GM21619 (cell line): ENCODE measurements at regions not wholly inside any gene's neighbourhood (a gene's known extent, or its start where the extent isn't known, plus 50 kb on each side); places are given as distances from the start of the nearest gene placed in this dataset.

Experiments
- ATAC-seq: cut with Tn5 transposase; IDR thresholded peaks from one replicate; pipeline ENCODE4 v1.9.1; 2021; ENCODE audit not compliant: unreplicated experiment

DNA sequence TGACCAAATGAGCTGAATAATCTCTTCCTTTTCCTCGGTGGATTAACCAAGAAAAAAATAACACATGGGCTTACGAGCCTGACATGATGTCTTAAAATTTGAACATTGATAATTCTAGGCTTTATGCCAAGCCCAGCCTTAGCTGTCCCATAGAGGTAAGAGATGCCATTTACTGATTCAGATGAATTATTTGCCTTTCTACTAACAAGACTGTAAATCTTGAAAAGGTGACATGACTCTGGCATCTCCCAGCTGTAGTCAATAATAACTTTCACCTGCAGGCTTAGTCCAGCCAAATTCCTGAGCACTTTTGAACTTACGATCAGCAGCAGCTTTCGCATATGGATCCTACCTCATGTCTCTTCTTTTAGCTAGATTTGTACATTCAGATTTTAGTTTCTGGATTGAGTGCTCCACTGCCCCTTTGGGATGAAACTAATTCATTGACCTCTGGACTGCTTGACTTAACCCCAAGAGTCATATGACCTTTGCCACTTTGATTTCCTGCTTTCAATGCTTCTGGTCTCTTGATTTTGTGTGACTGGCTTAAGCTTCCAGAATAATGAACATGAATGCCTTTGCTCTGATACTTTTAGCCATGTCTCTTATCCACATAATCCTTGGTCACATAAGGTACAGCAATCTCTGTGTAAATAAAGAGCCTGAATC, 876.4 kb upstream of the SLIT2 start:
- no peak for ATAC-seq

DNA sequence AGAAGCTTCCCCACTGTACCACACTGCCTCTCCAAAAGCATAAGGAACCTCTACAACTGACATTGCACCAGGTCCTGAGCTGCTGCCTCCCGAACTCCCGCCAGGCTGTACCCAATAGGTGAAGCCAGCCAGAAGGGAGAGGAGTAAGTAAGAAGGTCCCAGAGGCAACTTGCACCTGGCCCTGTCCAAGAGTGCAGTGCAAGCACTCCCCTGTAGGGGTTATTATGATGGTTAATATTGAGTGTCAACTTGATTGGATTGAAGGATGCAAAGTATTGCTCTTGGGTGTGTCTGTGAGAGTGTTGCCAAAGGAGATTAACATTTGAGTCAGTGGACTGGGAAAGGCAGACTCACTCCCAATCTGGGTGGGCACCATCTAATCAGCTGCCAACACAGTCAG, 879.3 kb upstream of the SLIT2 start:
- no peak for ATAC-seq

DNA sequence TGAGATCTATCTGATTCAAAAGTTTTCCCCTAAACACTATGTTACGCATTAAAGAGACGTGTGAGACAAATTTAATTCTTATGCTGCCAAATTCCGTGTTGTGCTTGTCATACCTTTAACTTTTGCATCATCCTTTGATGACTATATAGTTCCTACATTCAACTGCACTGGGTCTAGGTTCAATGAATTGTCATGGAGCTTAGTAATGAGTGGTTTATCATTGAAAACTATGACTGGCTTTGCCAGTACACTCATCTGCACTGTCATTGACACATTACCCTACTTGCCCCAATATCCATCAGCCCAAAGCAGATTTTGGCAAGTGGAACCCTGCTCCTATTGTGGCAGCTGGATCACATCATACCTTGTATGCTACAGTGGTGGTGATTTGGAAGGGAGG, 882.9 kb upstream of the SLIT2 start:
- no peak for ATAC-seq

DNA sequence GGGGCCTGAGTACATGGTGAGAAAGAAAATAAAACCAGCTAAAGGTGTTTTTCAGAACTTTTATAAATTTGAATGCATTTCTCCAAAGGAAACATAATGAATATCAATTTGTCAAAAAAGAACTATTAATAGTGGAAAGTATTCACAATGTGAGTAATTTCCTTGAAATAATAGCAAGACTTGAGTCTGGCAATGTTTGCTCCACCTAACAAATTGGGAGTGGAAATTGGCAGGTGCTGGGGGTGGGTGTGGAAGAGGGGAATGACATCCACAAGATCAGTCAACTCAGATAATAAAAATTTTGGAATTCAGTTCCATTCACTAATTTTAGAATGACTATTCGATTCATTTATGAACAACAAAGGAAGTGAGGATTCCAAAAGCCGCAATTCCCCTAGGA, 884.8 kb upstream of the SLIT2 start:
- no peak for ATAC-seq

DNA sequence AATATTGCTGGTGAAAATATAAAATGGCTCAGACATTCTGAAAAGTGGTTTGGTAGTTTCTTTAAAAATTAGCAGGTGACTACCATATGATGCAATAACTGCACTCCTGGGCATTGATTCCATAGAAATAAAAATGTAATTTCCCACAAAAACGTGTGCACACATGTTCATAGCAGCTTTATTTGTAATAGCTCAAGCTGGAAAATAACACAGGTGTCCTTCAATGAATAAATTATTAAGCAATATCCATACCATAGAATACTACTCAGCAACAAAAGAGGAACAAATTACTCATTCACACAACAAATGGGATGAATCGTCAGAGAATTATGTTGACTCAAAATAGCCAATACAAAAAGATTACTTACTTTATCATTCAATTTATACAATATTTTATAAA, 893.7 kb upstream of the SLIT2 start:
- ATAC-seq = no peak

DNA sequence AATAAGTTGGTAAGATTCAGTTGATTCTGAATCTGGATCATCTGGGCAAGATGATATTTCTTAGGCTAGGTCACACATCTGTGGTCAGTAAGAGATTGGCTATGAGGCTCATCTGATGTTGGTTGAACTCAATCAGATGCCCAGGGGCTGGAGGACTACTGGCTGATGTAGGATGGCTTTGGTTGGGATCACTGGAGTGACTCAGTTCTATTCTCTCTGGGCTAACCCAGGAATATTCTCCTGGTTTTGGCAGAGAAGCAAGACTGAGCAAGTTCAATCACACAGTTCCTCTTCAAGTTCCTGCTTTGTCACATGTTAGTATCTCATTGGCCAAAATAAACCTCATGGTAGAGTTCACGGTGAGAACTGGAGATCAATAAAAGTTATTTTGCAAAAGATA, 902.3 kb upstream of the SLIT2 start:
- no peak for ATAC-seq

DNA sequence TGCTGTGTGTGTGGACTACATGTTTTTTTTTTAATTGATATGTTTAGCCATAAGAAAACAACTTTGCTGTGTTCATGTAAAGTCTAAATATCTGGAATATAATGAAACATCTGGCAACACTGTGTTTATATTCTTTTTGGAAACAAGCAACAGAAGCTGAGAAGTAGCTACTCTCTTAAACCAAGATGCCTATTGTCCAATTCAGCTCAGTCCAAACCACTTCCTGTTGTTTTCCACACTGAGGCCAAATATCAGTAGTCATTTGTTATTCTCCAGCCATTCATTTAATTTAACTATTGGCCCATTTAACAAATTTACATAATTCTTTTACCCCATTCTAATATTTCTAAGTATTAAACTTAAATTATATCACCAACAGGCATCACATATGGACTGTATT, 903.0 kb upstream of the SLIT2 start:
- ATAC-seq = no peak

DNA sequence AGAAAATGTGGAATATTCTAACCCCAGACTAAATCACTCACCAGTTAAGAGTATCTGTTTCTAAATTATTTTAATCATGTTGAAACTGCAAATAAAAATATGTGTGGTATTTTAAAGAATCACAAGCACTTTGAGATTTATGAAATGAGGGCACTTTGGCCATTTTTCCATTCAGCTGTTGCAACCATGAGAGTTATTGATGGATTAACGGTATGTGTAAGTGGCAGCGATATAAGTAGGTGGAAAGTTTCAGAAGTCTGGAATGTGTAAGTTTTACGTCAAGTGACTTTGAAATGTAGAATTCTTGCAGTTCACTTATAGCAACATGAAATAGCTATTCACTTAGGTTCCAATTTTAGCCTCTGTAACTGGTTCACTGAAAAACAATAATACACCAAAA, 905.1 kb upstream of the SLIT2 start:
- ATAC-seq = no peak

DNA sequence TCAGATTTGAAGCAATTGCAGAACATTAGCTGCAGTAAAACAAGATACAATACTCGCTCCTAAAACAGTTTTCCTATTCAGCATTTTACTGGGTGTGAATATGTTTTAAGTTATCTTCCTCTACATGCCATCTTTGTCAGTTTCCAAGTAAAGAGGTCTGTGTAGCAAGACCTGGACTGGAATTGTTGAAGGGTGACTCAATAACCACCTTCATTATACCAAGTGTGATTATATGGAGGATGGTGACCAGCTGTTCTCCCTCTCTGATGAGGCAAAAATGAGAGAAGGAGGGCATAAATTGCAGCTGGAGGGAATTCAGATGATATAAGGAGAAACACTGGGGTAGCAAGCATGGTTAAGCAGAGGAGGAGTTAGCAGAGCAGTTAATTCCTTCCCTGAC, 922.1 kb upstream of the SLIT2 start:
- no peak for ATAC-seq

DNA sequence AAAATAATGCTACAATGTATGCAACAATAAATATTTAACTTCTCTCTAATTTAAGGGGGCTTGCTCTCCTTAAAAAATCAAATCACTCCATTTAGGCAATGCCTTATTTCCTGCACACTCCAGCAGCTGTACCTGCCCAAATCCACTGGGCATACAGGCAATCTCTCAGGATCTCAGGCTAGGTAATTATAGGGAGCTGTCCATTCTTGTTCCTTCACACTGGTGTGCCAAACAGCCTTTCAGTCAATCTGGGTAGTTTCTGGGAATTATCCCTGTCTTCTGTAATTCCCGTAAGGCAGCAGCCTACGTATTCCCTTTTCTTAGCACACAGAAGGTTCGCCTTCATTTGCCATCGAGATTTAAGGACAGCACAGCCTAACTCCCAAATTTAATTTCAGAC, 922.6 kb upstream of the SLIT2 start:
- ATAC-seq = no peak

DNA sequence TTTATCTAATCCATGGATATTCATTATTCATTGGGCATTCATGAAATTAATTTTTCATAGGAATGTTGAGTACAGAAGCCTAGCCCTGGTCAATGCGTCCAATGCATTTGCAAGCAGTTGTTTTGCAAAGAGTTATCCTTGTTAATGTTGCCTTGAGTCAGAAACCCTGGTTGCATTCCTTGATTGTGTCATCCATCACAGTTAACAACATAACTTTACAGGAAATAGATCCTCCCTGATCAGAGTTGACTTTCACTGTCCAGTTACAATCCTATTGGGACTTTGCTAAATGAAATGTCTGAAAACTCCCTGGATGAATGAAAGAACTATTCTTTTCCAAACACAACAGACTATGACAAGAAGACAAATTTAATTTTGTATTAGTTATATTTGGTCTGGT, 924.3 kb upstream of the SLIT2 start:
- ATAC-seq = no peak

DNA sequence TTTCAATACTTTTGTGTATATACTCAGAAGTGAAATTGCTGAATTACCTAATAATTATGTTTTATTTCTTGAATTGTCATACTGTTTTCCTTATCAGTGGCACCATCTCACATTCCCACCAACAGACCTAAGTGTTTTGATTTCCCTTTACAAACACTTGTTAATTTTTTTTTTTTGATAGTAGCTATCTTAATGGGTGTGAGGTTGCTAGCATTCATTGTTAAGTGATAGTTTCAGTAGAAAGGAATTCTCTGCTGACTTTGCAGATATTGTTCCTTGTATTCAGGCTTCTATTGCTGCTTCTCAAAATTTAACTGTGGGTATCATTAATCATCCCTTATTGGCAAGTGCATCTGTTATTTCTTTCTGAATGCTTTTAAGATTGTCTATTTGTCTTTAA, 927.5 kb upstream of the SLIT2 start:
- no peak for ATAC-seq

DNA sequence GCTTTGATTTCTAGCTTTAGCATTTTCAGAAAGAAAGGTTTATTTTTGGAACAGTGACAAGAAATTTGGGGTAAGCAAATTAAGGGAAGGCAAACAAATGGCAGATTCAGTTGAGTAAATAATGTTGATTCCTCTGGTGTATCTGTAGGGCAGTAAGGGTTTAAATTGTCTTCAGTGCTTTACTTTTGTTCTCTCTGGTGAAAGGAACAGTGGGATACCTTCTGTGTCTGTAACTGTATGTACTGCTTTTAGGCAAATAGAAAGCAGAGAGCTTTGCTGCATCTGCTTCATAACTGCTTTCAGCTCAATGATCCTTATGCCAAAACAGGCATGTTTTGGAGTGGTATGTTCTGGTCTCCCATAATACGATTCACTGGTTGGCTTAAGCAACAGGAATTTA, 932.1 kb upstream of the SLIT2 start:
- no peak for ATAC-seq

DNA sequence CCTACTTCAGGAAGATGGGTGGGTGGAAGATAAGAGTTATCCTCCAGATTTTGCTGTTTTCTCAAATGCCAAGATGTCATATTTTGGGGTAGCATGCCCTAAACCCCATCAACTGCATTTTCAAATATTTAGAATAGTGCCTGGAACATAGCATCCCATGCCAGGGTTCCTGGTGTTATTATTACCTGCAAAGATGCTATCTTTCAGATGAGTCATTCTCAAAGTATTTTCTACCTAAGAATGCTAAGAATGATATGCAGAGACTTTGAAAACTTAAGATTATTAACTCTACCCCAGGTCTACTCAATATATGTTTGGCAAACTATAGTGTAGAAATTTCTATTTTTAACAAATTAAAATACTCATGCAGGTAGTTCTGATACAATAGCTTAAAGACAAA, 934.3 kb upstream of the SLIT2 start:
- no peak for ATAC-seq

DNA sequence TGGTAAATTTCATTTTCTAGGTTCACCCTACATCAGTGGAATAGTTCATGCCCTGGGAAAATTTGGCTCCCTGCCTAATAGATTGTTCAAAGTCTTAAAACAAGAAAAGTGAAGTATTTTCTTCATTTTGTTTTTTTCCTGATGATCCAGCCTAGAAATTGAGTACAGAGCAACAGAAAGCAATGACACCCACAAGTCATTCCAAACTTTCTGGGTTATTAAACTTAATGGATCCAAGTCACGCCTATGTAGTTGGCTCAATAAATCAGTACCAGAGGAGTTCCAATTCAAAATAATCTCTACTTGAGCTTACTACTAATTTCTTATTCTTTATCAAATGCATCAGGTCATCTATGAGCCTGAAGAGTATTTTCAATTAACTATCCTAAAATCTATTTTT, 937.6 kb upstream of the SLIT2 start:
- no peak for ATAC-seq

DNA sequence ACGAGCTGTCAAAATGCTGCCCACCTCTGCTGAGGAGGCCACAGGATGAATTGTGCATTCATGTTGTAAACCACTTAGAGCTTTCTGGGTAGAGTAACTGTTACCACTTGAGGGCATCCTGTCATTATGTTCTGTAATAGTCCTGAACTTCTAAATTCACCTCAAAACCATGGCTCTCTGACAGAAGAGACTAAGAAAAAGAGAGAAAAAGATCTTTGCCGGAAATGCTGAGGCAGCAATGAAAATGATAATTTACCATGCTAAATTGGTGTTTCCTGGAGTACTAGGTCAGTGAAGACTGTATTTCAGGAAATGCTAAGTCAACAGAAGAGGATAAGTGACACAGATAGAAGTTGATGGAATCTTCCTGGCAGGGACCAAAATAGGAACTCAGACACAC, 942.3 kb upstream of the SLIT2 start:
- no peak for ATAC-seq

DNA sequence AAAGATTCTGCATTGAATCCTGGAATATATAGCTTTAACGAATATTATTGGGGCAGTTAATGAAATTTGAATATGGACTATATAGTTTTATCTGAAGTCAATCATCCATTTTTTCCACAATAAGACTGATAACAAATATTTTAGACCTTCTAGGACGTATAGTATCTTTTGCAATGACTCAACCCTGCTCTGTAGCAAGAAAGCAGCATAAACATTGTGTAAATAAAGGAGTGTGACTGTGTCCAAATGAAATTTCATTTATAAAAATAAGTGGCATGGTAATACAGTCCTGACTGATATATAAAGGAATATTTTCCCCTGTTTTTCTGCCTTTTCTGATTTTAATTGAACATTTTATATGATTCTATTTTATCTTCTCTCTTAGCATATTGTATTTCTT, 947.7 kb upstream of the SLIT2 start:
- no peak for ATAC-seq

DNA sequence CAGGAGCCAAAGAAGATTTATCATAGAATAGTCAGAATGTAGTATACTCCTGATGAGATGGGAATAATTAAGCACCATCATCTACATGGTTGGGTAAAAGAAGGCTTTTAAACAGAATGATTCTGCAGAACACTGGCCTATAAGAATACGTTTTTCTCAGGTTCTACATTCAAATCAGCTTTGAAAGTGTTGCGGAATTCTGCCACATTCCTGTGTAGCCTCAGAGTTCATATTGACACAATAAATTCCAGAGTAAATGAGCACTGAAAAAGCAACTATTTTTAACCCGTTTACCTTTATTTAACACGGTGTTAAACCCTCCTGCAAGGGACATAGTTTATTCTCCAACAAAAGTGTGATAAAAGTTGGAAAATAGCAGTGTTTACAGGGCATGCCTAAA, 950.2 kb upstream of the SLIT2 start:
- ATAC-seq = no peak

DNA sequence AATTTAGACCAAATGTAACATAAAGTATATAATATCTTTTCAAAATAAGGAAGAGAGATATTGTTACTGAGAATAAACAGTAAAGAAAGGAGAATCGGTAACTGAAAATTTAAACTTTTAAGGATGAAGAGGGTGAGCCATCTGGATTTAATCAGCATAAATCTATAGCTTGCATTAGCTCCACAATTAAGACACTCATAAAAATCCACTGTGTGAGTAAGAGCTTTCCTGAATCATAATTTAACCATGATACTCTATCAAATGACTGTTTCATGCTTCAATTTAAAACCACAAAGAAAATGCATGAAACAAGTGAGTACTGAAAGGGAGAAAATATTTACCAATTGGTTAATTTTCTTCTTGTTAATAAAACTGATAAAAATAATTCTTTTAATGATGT, 951.5 kb upstream of the SLIT2 start:
- no peak for ATAC-seq

DNA sequence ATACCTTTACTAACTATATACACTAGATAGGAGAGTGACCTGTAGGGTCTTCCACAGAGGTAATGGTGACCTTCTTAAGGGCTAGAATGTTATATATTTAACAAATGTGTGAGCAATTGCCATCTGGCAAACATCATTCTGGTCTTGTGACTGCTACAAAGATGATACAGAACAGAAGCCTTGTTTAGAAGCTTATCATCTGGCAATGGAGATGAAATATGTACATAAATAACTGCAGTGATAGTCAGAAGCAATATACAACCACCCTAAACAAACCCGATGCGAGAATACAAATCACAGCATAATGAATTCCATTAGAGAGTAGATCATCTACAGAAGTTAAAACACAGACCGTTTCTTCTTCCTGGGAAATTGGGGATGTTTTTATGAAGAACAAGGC, 952.7 kb upstream of the SLIT2 start:
- ATAC-seq = no peak

DNA sequence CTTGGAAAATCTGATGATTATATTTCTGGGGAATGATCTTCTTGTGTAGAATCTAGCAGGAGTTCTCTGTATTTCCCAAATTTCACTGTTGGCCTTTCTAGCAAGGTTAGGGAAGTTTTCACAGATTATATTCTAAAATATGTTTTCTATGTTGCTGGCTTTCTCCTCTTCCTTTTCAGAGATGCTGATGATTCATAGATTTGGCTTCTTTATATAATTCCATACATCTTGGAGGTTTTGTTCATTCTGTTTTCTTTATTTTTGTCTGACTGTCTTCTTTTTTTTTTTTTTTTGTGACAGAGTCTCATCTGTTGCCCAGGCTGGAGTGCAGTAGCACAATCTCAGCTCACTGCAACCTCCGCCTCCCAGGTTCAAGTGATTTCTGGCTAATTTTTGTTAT, 957.9 kb upstream of the SLIT2 start:
- ATAC-seq = no peak

DNA sequence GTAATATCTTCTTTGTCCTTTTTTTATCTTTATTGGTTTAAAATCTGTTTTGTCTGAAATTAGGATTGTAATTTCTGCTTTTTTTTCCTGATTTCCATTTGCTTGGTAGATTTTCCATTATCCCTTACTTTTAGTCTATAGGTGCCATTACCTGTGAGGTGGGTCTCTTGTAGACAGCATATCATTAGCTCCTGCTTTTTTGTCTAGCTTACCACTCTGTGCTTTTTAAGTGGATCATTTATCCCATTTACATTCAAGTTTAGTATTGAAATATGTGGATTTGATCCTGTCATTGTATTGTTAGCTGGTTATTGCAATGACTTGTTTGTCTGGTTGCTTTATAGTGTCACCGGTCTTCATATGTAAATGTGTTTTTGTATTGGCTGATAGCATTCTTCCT, 958.6 kb upstream of the SLIT2 start:
- no peak for ATAC-seq

DNA sequence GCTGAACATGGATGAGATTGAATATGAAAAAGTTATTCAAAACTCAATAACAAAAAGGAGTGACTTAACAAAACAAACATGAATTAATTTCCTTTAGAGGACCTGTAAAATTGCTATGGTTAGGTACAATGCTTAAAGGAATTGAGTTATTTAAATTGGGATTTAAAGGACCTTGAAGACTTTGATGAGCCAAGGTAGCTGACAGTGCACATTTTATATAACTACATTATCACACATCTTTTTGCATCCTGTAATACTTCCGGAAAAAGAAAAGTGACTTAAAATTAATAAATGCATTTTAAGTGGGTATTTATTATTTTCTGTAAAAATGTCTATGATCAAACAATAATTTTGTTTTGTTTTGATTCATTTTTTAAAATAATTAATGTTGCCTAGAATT, 964.8 kb upstream of the SLIT2 start:
- ATAC-seq = no peak

DNA sequence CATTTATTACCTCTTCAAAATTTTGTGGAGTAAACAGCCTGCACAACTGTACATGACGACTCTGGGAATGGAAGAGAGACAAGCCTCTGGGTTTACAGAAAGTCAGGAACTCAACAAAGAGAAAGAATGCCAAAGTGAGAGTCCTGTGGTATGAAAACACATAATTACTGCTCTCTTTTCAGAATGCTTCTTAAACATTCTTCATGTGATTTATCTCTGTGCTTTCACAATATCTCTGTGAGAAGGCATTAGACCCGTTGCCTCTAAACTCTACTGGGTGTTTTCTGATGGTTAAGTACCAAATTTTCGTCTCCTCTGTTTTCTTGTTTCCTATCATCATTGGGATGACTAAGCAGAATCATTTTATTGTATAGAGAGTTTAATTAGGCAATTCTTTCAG, 966.6 kb upstream of the SLIT2 start:
- no peak for ATAC-seq
